Sigmoid colon (tissue), 6 donors: ENCODE measurements at regions not wholly inside any gene's neighbourhood (a gene's known extent, or its start where the extent isn't known, plus 50 kb on each side); places are given as distances from the start of the nearest gene placed in this dataset.
A peak's percentile ranks its signal among the peaks of the same experiment; 100 is the strongest.

Experiments
- DNase-seq: peaks from one replicate; pipeline ENCODE4 v3.0.0-alpha.2; 2019
- H3K27ac ChIP-seq, 4 donors: fragments of 200-600 bp; sonication (generic); one replicate each; pipeline ENCODE4 v1.5.1; 2016 to 2019; ENCODE audit warnings: mild to moderate bottlenecking in 1 of 4
- H3K27me3 ChIP-seq, 3 donors: fragments of 200-600 bp; sonication (generic); one replicate each; pipeline ENCODE4 v1.5.1; 2019; ENCODE audit warnings: mild to moderate bottlenecking in 1 of 3
- H3K36me3 ChIP-seq, 4 donors: fragments of 200-600 bp; sonication (generic); one replicate each; pipeline ENCODE4 v1.5.1; 2016 to 2019
- H3K4me1 ChIP-seq, 4 donors: fragments of 200-600 bp; sonication (generic); one replicate each; pipeline ENCODE4 v1.5.1; 2017 to 2019
- H3K4me3 ChIP-seq, 4 donors: fragments of 200-600 bp; sonication (generic); one replicate each; pipeline ENCODE4 v1.5.1; 2017 to 2019; ENCODE audit warnings: mild to moderate bottlenecking in 2 of 4, moderate library complexity in 1 of 4
- H3K9me3 ChIP-seq, 4 donors: fragments of 200-600 bp in 3 of 4; sonication (generic) in 3 of 4; one replicate each; pipeline versions ENCODE4 v1.5.1 to v1.6.1; 2013 to 2019
- EP300 ChIP-seq, 4 donors: sonication (generic); formaldehyde crosslinking; IDR thresholded peaks; one replicate each; pipeline ENCODE4 v1.6.1; 2017; ENCODE audit warnings: antibody characterized with exemption in 4 of 4
- POLR2A ChIP-seq, 2 donors: fragments of 450-650 bp; IDR thresholded peaks; one replicate each; pipeline ENCODE4 v1.6.1; 2016; ENCODE audit warnings: antibody characterized with exemption in 2 of 2, mild to moderate bottlenecking in 2 of 2, moderate library complexity in 2 of 2
- POLR2AphosphoS5 ChIP-seq, 4 donors: sonication (generic); formaldehyde crosslinking; IDR thresholded peaks; one replicate each; pipeline ENCODE4 v1.6.1; 2017; ENCODE audit warnings: antibody characterized with exemption in 4 of 4
- WGBS, 2 donors: extraction: QIAGEN DNeasy Blood & Tissue Kit; methylation state at CpG; one replicate each; pipeline ENCODE4 v1.1.7; 2013; 5-methylcytosine and 5-hydroxymethylcytosine counted together
- intact Hi-C: fragments of 100-400 bp; cut with DNase I; formaldehyde crosslinking; loops from one replicate; pipeline ENCODE4 v1.15.1; 2023
- TF ChIP-seq, protein P1 (sequence below), 4 experiments: fragments of 450-650 bp in 3 of 4; fragments of 200-600 bp in 1 of 4; IDR thresholded peaks; one replicate each; pipeline ENCODE4 v1.5.1; 2016 to 2019; ENCODE audit warnings: antibody characterized with exemption in 4 of 4, mild to moderate bottlenecking in 3 of 4, moderate library complexity in 2 of 4
- donor health status: healthy with polysubstance abuse.
- donor health status: healthy.

GRCh38 chr11:44450295-44450932 is 115.0 kb upstream of the CD82 start:
- intact Hi-C loops, result loop anchor here (5.0 kb wide), 1 partner anchor 627 kb away; no protein-coding TSS in a partner anchor
- Histone ChIP-seq H3K27me3 (peaks cover 0 to 4% (median 0%) of the 10 kb centered on the region in 3 donors), H3K4me1 (peaks cover 0 to 23% (median 17%) of the 10 kb centered on the region in 4 donors), H3K27ac (no peak overlapping the region), H3K36me3 (no peaks in the 10 kb centered on the region), H3K4me3 (no peak overlapping the region), H3K9me3 (no peaks in the 10 kb centered on the region)
- TF ChIP-seq POLR2A (IDR thresholded peaks at IDR 0.05) (no peak), POLR2AphosphoS5 (IDR thresholded peaks at IDR 0.05) (no peak), EP300 (IDR thresholded peaks at IDR 0.05) (no peak)
- TF ChIP-seq, protein P1, sequence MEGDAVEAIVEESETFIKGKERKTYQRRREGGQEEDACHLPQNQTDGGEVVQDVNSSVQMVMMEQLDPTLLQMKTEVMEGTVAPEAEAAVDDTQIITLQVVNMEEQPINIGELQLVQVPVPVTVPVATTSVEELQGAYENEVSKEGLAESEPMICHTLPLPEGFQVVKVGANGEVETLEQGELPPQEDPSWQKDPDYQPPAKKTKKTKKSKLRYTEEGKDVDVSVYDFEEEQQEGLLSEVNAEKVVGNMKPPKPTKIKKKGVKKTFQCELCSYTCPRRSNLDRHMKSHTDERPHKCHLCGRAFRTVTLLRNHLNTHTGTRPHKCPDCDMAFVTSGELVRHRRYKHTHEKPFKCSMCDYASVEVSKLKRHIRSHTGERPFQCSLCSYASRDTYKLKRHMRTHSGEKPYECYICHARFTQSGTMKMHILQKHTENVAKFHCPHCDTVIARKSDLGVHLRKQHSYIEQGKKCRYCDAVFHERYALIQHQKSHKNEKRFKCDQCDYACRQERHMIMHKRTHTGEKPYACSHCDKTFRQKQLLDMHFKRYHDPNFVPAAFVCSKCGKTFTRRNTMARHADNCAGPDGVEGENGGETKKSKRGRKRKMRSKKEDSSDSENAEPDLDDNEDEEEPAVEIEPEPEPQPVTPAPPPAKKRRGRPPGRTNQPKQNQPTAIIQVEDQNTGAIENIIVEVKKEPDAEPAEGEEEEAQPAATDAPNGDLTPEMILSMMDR (IDR thresholded peaks at IDR 0.05), result no peak
- WGBS, 2 donors, result 62 to 76% methylated on average over 10 of the region's 10 CpGs
- no peak for DNase-seq

- H3K9me3 ChIP-seq, result no peaks in the 10 kb centered on the region
- no peak for DNase-seq
- H3K36me3 ChIP-seq, result no peaks in the 10 kb centered on the region
- TF ChIP-seq EP300 (IDR thresholded peaks at IDR 0.05) (no peak), POLR2AphosphoS5 (IDR thresholded peaks at IDR 0.05) (no peak), POLR2A (IDR thresholded peaks at IDR 0.05) (no peak)
- TF ChIP-seq, protein P1 (IDR thresholded peaks at IDR 0.05), result no peak
- no peak overlapping the region for H3K4me3 ChIP-seq
- 73 to 91% methylated on average over 3 of the region's 3 CpGs for WGBS, 2 donors
- peaks cover 0 to 4% (median 0%) of the 10 kb centered on the region in 3 donors for H3K27me3 ChIP-seq
- peaks cover 0 to 23% (median 17%) of the 10 kb centered on the region in 4 donors for H3K4me1 ChIP-seq
- no peak overlapping the region for H3K27ac ChIP-seq
- intact Hi-C loops, result loop anchor here (5.0 kb wide), 1 partner anchor 626 kb away; no protein-coding TSS in a partner anchor
Measured at GRCh38 chr11:44451706-44452105, 113.8 kb upstream of the CD82 start.

DNA sequence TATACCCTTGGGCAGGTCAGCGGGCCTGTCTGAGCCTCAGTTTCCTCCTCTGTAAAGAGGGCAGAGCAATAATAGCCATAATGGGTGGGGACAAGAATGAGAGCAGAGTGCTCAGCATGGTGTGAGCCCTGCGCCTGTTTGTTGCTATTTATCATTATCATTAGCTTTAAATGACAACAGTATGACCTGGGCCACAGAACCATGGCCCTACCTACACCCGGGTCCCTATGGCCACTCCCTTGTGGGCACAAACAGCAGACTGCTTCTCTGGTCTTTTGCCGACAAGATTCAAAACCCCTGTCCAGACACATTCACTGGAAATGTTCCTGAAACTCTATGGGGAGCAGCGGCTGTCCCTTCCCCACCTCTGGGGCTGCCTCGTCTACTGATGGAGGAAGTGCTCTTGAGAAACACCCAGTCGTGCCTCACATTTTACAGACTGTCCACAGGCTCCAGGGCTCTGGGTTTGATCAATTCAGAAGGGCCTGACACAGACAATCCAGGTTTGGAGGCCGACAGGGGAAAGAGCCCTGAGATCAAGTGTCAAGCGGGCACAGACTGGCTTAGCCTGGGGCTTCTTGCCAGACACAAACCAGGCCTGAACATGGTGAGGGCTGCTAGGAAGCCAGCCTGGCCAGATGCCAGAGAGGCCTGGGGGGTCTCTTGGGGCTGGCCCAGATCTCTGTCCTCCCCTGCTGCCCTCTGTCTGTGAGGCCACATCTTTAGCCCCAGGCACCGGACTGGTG is 112.5 kb upstream of the CD82 start:
- 69 to 74% methylated on average over 10 of the region's 10 CpGs for WGBS, 2 donors
- no peaks in the 10 kb centered on the region for H3K9me3 ChIP-seq
- H3K4me1 ChIP-seq, result peaks cover 0 to 23% (median 17%) of the 10 kb centered on the region in 4 donors
- peak overlapping the region in 3 of 4 donors; percentile 39 to 65 (median 51) for H3K27ac ChIP-seq
- H3K4me3 ChIP-seq, result no peak overlapping the region
- no peaks in the 10 kb centered on the region for H3K27me3 ChIP-seq
- no peak for DNase-seq
- H3K36me3 ChIP-seq, result no peaks in the 10 kb centered on the region
- TF ChIP-seq POLR2AphosphoS5 (IDR thresholded peaks at IDR 0.05) (peak in 2 of 4 donors; percentile 31 to 36), EP300 (IDR thresholded peaks at IDR 0.05) (no peak)
- intact Hi-C loops, result loop anchor here (5.0 kb wide), 1 partner anchor 624 kb away; no protein-coding TSS in a partner anchor

GRCh38 chr11:44453871-44454270 is 111.6 kb upstream of the CD82 start:
- intact Hi-C loops, result loop anchor here (5.0 kb wide), 1 partner anchor 623 kb away; no protein-coding TSS in a partner anchor
- Histone ChIP-seq H3K4me3 (no peak overlapping the region), H3K27me3 (no peaks in the 10 kb centered on the region), H3K4me1 (peaks cover 0 to 23% (median 17%) of the 10 kb centered on the region in 4 donors), H3K9me3 (no peaks in the 10 kb centered on the region), H3K36me3 (no peaks in the 10 kb centered on the region), H3K27ac (peak overlapping the region in 3 of 4 donors; percentile 39 to 65 (median 51))
- TF ChIP-seq EP300 (IDR thresholded peaks at IDR 0.05), result peak in 1 of 4 donors; percentile 18
- TF ChIP-seq, protein P1 (IDR thresholded peaks at IDR 0.05), result no peak
- TF ChIP-seq POLR2AphosphoS5 (IDR thresholded peaks at IDR 0.05), result peak; percentile 29 to 48 (median 32)
- TF ChIP-seq POLR2A (IDR thresholded peaks at IDR 0.05), result no peak
- WGBS, 2 donors, result 61 to 72% methylated on average over 5 of the region's 5 CpGs
- DNase-seq, result peak; percentile 71

DNA sequence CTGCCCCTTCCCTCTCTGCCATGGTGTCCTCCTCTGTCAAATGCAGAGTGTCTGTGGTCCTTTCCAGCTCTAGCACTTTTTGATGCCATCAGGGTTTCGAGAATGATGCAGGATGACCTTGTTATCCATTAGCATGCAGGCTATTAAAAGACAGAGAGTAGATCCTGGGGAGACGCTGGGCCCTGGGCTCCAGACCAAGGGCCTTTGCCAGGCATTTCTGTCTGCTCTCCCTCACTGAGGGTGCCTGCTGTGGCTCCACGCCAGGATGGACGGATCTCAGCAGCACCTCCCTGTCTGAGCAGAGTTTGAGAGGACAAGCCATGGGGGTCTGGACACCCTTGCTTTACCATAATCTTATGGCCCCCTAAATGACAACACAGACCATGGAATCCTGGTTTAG is 110.8 kb upstream of the CD82 start:
- DNase-seq, result no peak
- WGBS, 2 donors, result 46 to 77% methylated on average over 4 of the region's 4 CpGs
- Histone ChIP-seq H3K4me1 (peaks cover 0 to 23% (median 17%) of the 10 kb centered on the region in 4 donors), H3K9me3 (no peaks in the 10 kb centered on the region), H3K4me3 (no peak overlapping the region), H3K27me3 (no peaks in the 10 kb centered on the region), H3K27ac (peak overlapping the region in 1 of 4 donors; percentile 51), H3K36me3 (no peaks in the 10 kb centered on the region)
- intact Hi-C loops, result loop anchor here (5.0 kb wide), 1 partner anchor 623 kb away; no protein-coding TSS in a partner anchor
- no peak for TF ChIP-seq POLR2A (IDR thresholded peaks at IDR 0.05)
- TF ChIP-seq EP300 (IDR thresholded peaks at IDR 0.05), result no peak
- TF ChIP-seq, protein P1 (IDR thresholded peaks at IDR 0.05), result no peak
